Esophagus mucosa (tissue), 1 donor: ENCODE measurements at regions not wholly inside any gene's neighbourhood (a gene's known extent, or its start where the extent isn't known, plus 50 kb on each side); places are given as distances from the start of the nearest gene placed in this dataset.
A peak's percentile ranks its signal among the peaks of the same experiment; 100 is the strongest.

Source experiments
- ATAC-seq: fragments of 200-7000 bp; cut with Tn5 transposase; one replicate; pipeline ENCODE4 v1.9.1; 2020
- donor health status: DM: yes; HTN: yes; CAD: no.

- ATAC-seq, result no peak
Observed at GRCh38 chr12:43094886-43095575, 457.0 kb downstream of the ADAMTS20 start.

- ATAC-seq, result no peak
Observed at GRCh38 chr12:43090981-43091380, 461.0 kb downstream of the ADAMTS20 start.

- ATAC-seq, result no peak
Observed at GRCh38 chr12:43087195-43088091, 464.6 kb downstream of the ADAMTS20 start.

- ATAC-seq, result no peak
Observed at GRCh38 chr12:43079476-43079875, 472.5 kb downstream of the ADAMTS20 start.

- ATAC-seq, result no peak
Observed at GRCh38 chr12:43078976-43079375, 473.0 kb downstream of the ADAMTS20 start.

- no peak for ATAC-seq
Observed at GRCh38 chr12:43072431-43072830, 479.6 kb downstream of the ADAMTS20 start.

GRCh38 chr12:43069768-43070221, 480.2 kb upstream of the PRICKLE1 start:
- no peak for ATAC-seq

GRCh38 chr12:43066471-43066870, 476.9 kb upstream of the PRICKLE1 start:
- ATAC-seq, result no peak

GRCh38 chr12:43063650-43064049, 474.1 kb upstream of the PRICKLE1 start:
- ATAC-seq, result no peak

GRCh38 chr12:43062201-43062895, 472.8 kb upstream of the PRICKLE1 start:
- ATAC-seq, result no peak

GRCh38 chr12:43060742-43061141, 471.2 kb upstream of the PRICKLE1 start:
- ATAC-seq, result no peak

- ATAC-seq, result no peak
Observed at GRCh38 chr12:43058616-43059015, 469.1 kb upstream of the PRICKLE1 start.

GRCh38 chr12:43057566-43057965, 468.0 kb upstream of the PRICKLE1 start:
- ATAC-seq, result no peak

- no peak for ATAC-seq
Observed at GRCh38 chr12:43054085-43054484, 464.5 kb upstream of the PRICKLE1 start.

GRCh38 chr12:43052441-43052840, 462.9 kb upstream of the PRICKLE1 start:
- ATAC-seq, result no peak

GRCh38 chr12:43044241-43044640, 454.7 kb upstream of the PRICKLE1 start:
- no peak for ATAC-seq

GRCh38 chr12:43038991-43039390, 449.4 kb upstream of the PRICKLE1 start:
- no peak for ATAC-seq

- no peak for ATAC-seq
Observed at GRCh38 chr12:43029971-43030370, 440.4 kb upstream of the PRICKLE1 start.

GRCh38 chr12:43028826-43029225, 439.3 kb upstream of the PRICKLE1 start:
- no peak for ATAC-seq

- no peak for ATAC-seq
Observed at GRCh38 chr12:43022838-43023237, 433.3 kb upstream of the PRICKLE1 start.

- no peak for ATAC-seq
Observed at GRCh38 chr12:43015090-43015737, 425.7 kb upstream of the PRICKLE1 start.

- peak; percentile 13 for ATAC-seq
Observed at GRCh38 chr12:43011383-43011926, 421.9 kb upstream of the PRICKLE1 start.
